A549 (cell line): ENCODE measurements at regions not wholly inside any gene's neighbourhood (a gene's known extent, or its start where the extent isn't known, plus 50 kb on each side); places are given as distances from the start of the nearest gene placed in this dataset.

ENCODE experiments used
- ATAC-seq, 2 experiments: fragments of 200-7000 bp in 1 of 2; fragments of >200 bp in 1 of 2; cut with Nextera tagmentation in 1 of 2; cut with Tn5 transposase in 1 of 2; 3 replicates each; pipeline versions ENCODE4 v1.8.0 to v1.9.1; 2018 to 2020; ENCODE audit warnings: mild to moderate bottlenecking in 1 of 2, moderate library complexity in 1 of 2
- CTCF ChIA-PET: fragments of 300-600 bp; sonication (Branson Sonifier 250); formaldehyde crosslinking; extraction: SDS; loops from one replicate; lab custom pipeline; 2021; ENCODE audit warnings: antibody characterized with exemption, inconsistent platforms; lab: Yijun Ruan, JAX
- POLR2A ChIA-PET: fragments of 350-600 bp; formaldehyde crosslinking; extraction: SDS; loops from one replicate; lab custom pipeline; 2021; ENCODE audit warnings: antibody characterized with exemption, inconsistent platforms; lab: Yijun Ruan, JAX
- DNase-seq, 2 experiments: peaks; one replicate each; pipeline versions ENCODE4 v3.0.0 to v3.0.0-alpha.2; 2011 to 2016; ENCODE audit warnings: low read depth in 1 of 2, low spot score in 1 of 2
- FAIRE-seq: peaks from 2 replicates; lab custom pipeline; 2011; peaks lifted over from hg19 to GRCh38; lab: Jason Lieb, UNC
- H3K27ac ChIP-seq, 2 experiments: fragments of >200 bp; sonication (Bioruptor Twin); formaldehyde crosslinking; 3 replicates each; pipeline ENCODE4 v1.5.1; 2016 to 2017
- H3K4me1 ChIP-seq: fragments of >200 bp; sonication (Bioruptor Twin); formaldehyde crosslinking; 3 replicates; pipeline ENCODE4 v1.6.1; 2016
- H3K4me2 ChIP-seq: fragments of >200 bp; sonication (Bioruptor Twin); formaldehyde crosslinking; 3 replicates; pipeline ENCODE4 v1.6.1; 2016
- H3K4me3 ChIP-seq: fragments of >200 bp; sonication (Bioruptor Twin); formaldehyde crosslinking; 3 replicates; pipeline ENCODE4 v1.5.1; 2016
- H3K9me3 ChIP-seq: fragments of >200 bp; sonication (Bioruptor Twin); formaldehyde crosslinking; 3 replicates; pipeline ENCODE4 v1.6.1; 2016
- ATOH8 ChIP-seq: fragments of 250-450 bp; sonication (Bioruptor Pico); IDR thresholded peaks from 2 replicates; pipeline ENCODE4 v1.5.0; 2020; ENCODE audit warnings: low read depth, mild to moderate bottlenecking, moderate library complexity
- BHLHE40 ChIP-seq: IDR thresholded peaks from 2 replicates; pipeline ENCODE4 v1.6.1; 2012; ENCODE audit warnings: low read depth, low read length, inconsistent platforms
- CEBPB ChIP-seq, 2 experiments: fragments of >200 bp in 1 of 2; sonication (Bioruptor Twin) in 1 of 2; formaldehyde crosslinking in 1 of 2; IDR thresholded peaks; 2 replicates each; pipeline ENCODE4 v1.6.1; 2012 to 2016
- CHD4 ChIP-seq: fragments of 200-600 bp; sonication (generic); IDR thresholded peaks from 2 replicates; pipeline ENCODE4 v1.6.1; 2016; ENCODE audit warnings: antibody characterized with exemption, mild to moderate bottlenecking, borderline replicate concordance
- CTCF ChIP-seq: fragments of >200 bp; sonication (Bioruptor Twin); formaldehyde crosslinking; IDR thresholded peaks from 3 replicates; pipeline ENCODE4 v1.5.1; 2016
- E2F6 ChIP-seq: IDR thresholded peaks from 2 replicates; pipeline ENCODE4 v1.6.1; 2012; ENCODE audit warnings: low read depth, borderline replicate concordance
- EHF ChIP-seq: fragments of 250-450 bp; sonication (Bioruptor Pico); IDR thresholded peaks from 2 replicates; pipeline ENCODE4 v1.5.0; 2020; ENCODE audit warnings: mild to moderate bottlenecking
- ESRRA ChIP-seq: fragments of 150-350 bp; IDR thresholded peaks from 2 replicates; pipeline ENCODE4 v1.6.1; 2014; ENCODE audit warnings: mild to moderate bottlenecking, low read length, borderline replicate concordance
- FOSB ChIP-seq: fragments of 250-450 bp; sonication (Bioruptor Pico); IDR thresholded peaks from 2 replicates; pipeline ENCODE4 v1.5.0; 2020; ENCODE audit warnings: mild to moderate bottlenecking, moderate library complexity
- FOSL2 ChIP-seq, 2 experiments: fragments of 450-650 bp in 1 of 2; fragments of >200 bp in 1 of 2; sonication (Bioruptor Twin) in 1 of 2; formaldehyde crosslinking; IDR thresholded peaks; 2 replicates each; pipeline versions ENCODE4 v1.5.0 to v1.6.1; 2016 to 2020; ENCODE audit warnings: mild to moderate bottlenecking in 1 of 2, moderate library complexity in 1 of 2
- HES2 ChIP-seq: fragments of >200 bp; sonication (Bioruptor Twin); formaldehyde crosslinking; IDR thresholded peaks from 2 replicates; pipeline ENCODE4 v1.6.1; 2016
- HEYL ChIP-seq: fragments of 250-450 bp; sonication (Bioruptor Pico); IDR thresholded peaks from 2 replicates; pipeline ENCODE4 v1.8.0; 2021; ENCODE audit warnings: mild to moderate bottlenecking, moderate library complexity
- HOXB13 ChIP-seq: fragments of 250-450 bp; sonication (Bioruptor Pico); IDR thresholded peaks from 2 replicates; pipeline ENCODE4 v1.5.0; 2020; ENCODE audit warnings: low read depth, mild to moderate bottlenecking, moderate library complexity
- JUNB ChIP-seq: fragments of >200 bp; sonication (Bioruptor Twin); formaldehyde crosslinking; IDR thresholded peaks from 2 replicates; pipeline ENCODE4 v1.6.1; 2016
- KDM1A ChIP-seq: fragments of 200-600 bp; sonication (generic); IDR thresholded peaks from 2 replicates; pipeline ENCODE4 v1.6.1; 2016; ENCODE audit warnings: low read depth, mild to moderate bottlenecking
- KDM5A ChIP-seq: fragments of 200-600 bp; sonication (generic); IDR thresholded peaks from 2 replicates; pipeline ENCODE4 v1.6.1; 2016; ENCODE audit warnings: antibody characterized with exemption, mild to moderate bottlenecking
- MAX ChIP-seq: IDR thresholded peaks from 2 replicates; pipeline ENCODE4 v1.6.1; 2012
- MAZ ChIP-seq: fragments of 150-350 bp; IDR thresholded peaks from 2 replicates; pipeline ENCODE4 v1.6.1; 2014; ENCODE audit warnings: antibody characterized with exemption, low read depth, low read length, borderline replicate concordance
- MYC ChIP-seq: IDR thresholded peaks from 2 replicates; pipeline ENCODE4 v1.6.1; 2012; ENCODE audit warnings: mild to moderate bottlenecking, inconsistent platforms, low read length, improper control_type of control experiment, borderline replicate concordance
- NFE2L2 ChIP-seq: fragments of 150-350 bp; conservative IDR thresholded peaks from 2 replicates; pipeline ENCODE4 v1.6.1; 2014; ENCODE audit warnings: low read length
- PHF8 ChIP-seq: fragments of 200-600 bp; sonication (generic); IDR thresholded peaks from 2 replicates; pipeline ENCODE4 v1.6.1; 2016; ENCODE audit warnings: low read depth, mild to moderate bottlenecking, antibody characterized with exemption, moderate library complexity, borderline replicate concordance
- POLR2AphosphoS2 ChIP-seq: conservative IDR thresholded peaks from 2 replicates; pipeline ENCODE4 v1.6.1; 2012; ENCODE audit warnings: low read length, improper control_type of control experiment, inconsistent platforms
- RARB ChIP-seq: fragments of 250-450 bp; sonication (Bioruptor Pico); IDR thresholded peaks from 2 replicates; pipeline ENCODE4 v1.8.0; 2021; ENCODE audit warnings: mild to moderate bottlenecking, moderate library complexity
- RFX5 ChIP-seq: fragments of 450-650 bp; IDR thresholded peaks from 2 replicates; pipeline ENCODE4 v1.7.1; 2014; ENCODE audit warnings: antibody characterized with exemption, mild to moderate bottlenecking, moderate library complexity
- TFCP2L1 ChIP-seq: fragments of 250-450 bp; sonication (Bioruptor Pico); IDR thresholded peaks from 2 replicates; pipeline ENCODE4 v1.5.0; 2021; ENCODE audit warnings: mild to moderate bottlenecking
- WGBS: methylation state at CpG from one replicate; pipeline ENCODE4 v1.1.6; 2017; ENCODE audit errors: missing lambda C conversion rate; 5-methylcytosine and 5-hydroxymethylcytosine counted together

GRCh38 chr2:145503511-145503910, 983.6 kb upstream of the ZEB2 start:
- FAIRE-seq (no peak), ATAC-seq (no peak)
- POLR2A ChIA-PET: no interaction called here

GRCh38 chr2:145501920-145502319, 982.0 kb upstream of the ZEB2 start:
- CTCF ChIA-PET: no interaction called here
- H3K4me2 ChIP-seq: no peak overlapping the region
- no peak for FAIRE-seq
- no peak for TF ChIP-seq HEYL (CRISPR knock-in tag)
- TF ChIP-seq MAX: no peak
- TF ChIP-seq E2F6: no peak
- TF ChIP-seq HES2: no peak
- TF ChIP-seq EHF (CRISPR knock-in tag): no peak
- no peak for TF ChIP-seq POLR2AphosphoS2
- TF ChIP-seq CEBPB (IDR thresholded peaks at IDR 0.05): no peak
- TF ChIP-seq ESRRA: no peak
- TF ChIP-seq, all 56 proteins: peak for 0
- no peak for ATAC-seq
- H3K9me3 ChIP-seq: no peaks in the 10 kb centered on the region
- POLR2A ChIA-PET: no interaction called here
- no peak overlapping the region for H3K27ac ChIP-seq
- no peaks in the 10 kb centered on the region for H3K4me1 ChIP-seq
- H3K4me3 ChIP-seq: no peak overlapping the region
- DNase-seq: no peak
- WGBS: 57% methylated on average over 3 of the region's 3 CpGs

More at GRCh38 chr2:145503511-145503910, 983.6 kb upstream of the ZEB2 start:
- H3K4me2 ChIP-seq: no peak overlapping the region
- no peaks in the 10 kb centered on the region for H3K4me1 ChIP-seq
- no peak for DNase-seq
- H3K27ac ChIP-seq: no peak overlapping the region
- CTCF ChIA-PET: no interaction called here
- no peak for TF ChIP-seq TFCP2L1
- no peak for TF ChIP-seq HOXB13 (CRISPR knock-in tag)
- no peak for TF ChIP-seq CTCF
- no peak for TF ChIP-seq NFE2L2
- no peak for TF ChIP-seq RARB (CRISPR knock-in tag)
- TF ChIP-seq KDM5A: no peak
- TF ChIP-seq ATOH8 (CRISPR knock-in tag): no peak
- no peak for TF ChIP-seq FOSL2 (IDR thresholded peaks at IDR 0.05)
- no peak for TF ChIP-seq FOSL2 (CRISPR knock-in tag; IDR thresholded peaks at IDR 0.05)
- no peak for TF ChIP-seq CHD4
- TF ChIP-seq MAZ: no peak
- no peak for TF ChIP-seq BHLHE40
- TF ChIP-seq JUNB: no peak
- TF ChIP-seq CEBPB (IDR thresholded peaks at IDR 0.05): no peak
- 64% methylated on average over 3 of the region's 3 CpGs for WGBS
- no peaks in the 10 kb centered on the region for H3K9me3 ChIP-seq
- no peak overlapping the region for H3K4me3 ChIP-seq

- H3K4me3 ChIP-seq: no peak overlapping the region
- FAIRE-seq (no peak), ATAC-seq (no peak), DNase-seq (no peak)
- H3K4me2 ChIP-seq: no peak overlapping the region
- ChIA-PET POLR2A (no interaction called here), CTCF (no interaction called here)
- H3K27ac ChIP-seq: no peak overlapping the region
- 82% methylated on average over 3 of the region's 3 CpGs for WGBS
- H3K9me3 ChIP-seq: peaks cover 9% of the 10 kb centered on the region; the same call in 2 of the 3 replicates
- H3K4me1 ChIP-seq: no peaks in the 10 kb centered on the region
- TF ChIP-seq PHF8 (no peak), RFX5 (no peak), KDM1A (no peak), CTCF (no peak), FOSB (CRISPR knock-in tag) (no peak), HES2 (no peak), RARB (CRISPR knock-in tag) (no peak), HEYL (CRISPR knock-in tag) (no peak), MAX (no peak), ESRRA (no peak), MYC (no peak)
Observed at GRCh38 chr2:145495590-145495989, 975.7 kb upstream of the ZEB2 start.
